Breast epithelium (tissue), 3 donors: ENCODE measurements at regions not wholly inside any gene's neighbourhood (a gene's known extent, or its start where the extent isn't known, plus 50 kb on each side); places are given as distances from the start of the nearest gene placed in this dataset.

Experiments
- CTCF ChIP-seq, 3 donors: fragments of 450-650 bp; IDR thresholded peaks; one replicate each; pipeline ENCODE4 v1.5.1; 2016 to 2017; ENCODE audit warnings: antibody characterized with exemption in 3 of 3, mild to moderate bottlenecking in 3 of 3, moderate library complexity in 3 of 3
- POLR2A ChIP-seq: fragments of 450-650 bp; IDR thresholded peaks from one replicate; pipeline ENCODE4 v1.6.1; 2016; ENCODE audit warnings: antibody characterized with exemption, mild to moderate bottlenecking, moderate library complexity
- POLR2AphosphoS5 ChIP-seq, 3 donors: sonication (generic); formaldehyde crosslinking; IDR thresholded peaks; one replicate each; pipeline ENCODE4 v1.6.1; 2017; ENCODE audit warnings: antibody characterized with exemption in 3 of 3

GRCh38 chr10:44651834-44652233, 259.3 kb upstream of the TMEM72 start:
- TF ChIP-seq POLR2A (no peak), CTCF (IDR thresholded peaks at IDR 0.05) (no peak), POLR2AphosphoS5 (IDR thresholded peaks at IDR 0.05) (no peak)
